Stimulated activated CD4-positive, alpha-beta T cell treated with anti-CD3 and anti-CD28 coated beads, Interleukin-4, amount 100 ng/mL, for 1 hour (primary cell): ENCODE measurements at regions not wholly inside any gene's neighbourhood (a gene's known extent, or its start where the extent isn't known, plus 50 kb on each side); places are given as distances from the start of the nearest gene placed in this dataset.
A peak's percentile ranks its signal among the peaks of the same experiment; 100 is the strongest.

ENCODE experiments used
- DNase-seq: peaks from one replicate; pipeline ENCODE4 v3.0.0-alpha.2; 2020

DNA sequence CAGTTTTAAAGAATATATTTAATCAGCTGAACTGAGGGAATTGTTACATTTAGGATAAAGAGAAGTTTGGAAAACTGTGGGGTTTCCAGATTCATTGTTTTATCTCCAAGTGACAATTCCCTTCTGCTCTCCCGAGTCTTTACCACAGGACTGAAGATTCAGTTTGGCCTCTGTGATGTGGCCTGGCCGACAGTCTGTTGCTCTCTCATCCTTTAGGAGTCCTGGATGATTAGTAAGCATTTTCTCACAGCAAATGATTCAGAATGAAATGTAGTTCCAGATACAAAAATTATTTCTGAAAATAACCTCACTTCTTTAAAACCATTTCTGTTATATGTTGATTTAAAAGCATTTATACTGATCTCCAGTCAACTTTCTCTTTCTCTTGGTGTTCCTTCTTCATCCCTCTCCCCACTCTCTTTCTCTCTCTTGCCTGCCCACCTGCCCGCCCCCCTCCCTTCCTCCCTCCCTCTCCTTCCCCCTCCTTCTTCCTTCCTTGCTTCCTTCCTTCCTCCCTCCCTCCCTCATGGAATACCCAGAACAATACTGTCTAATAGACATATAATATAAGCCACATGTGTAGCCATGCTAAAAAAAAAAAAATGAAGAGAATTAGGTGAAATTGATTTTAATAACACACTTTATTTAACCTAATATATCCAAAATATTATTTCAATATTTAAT lies 254.9 kb downstream of the PRL start:
- DNase-seq = no peak

DNA sequence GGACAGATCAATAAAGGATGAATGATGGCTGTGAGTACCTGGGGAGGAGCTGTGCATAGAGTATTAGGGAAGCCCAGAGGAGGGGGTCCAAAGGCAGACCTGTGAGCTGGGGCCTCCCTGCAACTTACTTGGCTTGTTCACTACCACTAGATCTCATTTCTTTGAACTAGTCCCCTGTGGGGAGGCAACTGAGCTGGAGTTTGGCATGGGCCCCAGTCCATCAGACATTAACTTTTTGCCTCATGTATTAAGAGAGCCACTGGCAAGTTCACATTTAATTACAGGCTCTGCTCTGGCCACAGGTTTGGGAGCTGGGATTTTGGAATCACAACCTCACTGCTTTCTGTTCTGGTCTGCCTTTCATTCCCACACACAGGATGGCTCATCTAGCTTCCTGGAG lies 254.1 kb downstream of the PRL start:
- DNase-seq = no peak

DNA sequence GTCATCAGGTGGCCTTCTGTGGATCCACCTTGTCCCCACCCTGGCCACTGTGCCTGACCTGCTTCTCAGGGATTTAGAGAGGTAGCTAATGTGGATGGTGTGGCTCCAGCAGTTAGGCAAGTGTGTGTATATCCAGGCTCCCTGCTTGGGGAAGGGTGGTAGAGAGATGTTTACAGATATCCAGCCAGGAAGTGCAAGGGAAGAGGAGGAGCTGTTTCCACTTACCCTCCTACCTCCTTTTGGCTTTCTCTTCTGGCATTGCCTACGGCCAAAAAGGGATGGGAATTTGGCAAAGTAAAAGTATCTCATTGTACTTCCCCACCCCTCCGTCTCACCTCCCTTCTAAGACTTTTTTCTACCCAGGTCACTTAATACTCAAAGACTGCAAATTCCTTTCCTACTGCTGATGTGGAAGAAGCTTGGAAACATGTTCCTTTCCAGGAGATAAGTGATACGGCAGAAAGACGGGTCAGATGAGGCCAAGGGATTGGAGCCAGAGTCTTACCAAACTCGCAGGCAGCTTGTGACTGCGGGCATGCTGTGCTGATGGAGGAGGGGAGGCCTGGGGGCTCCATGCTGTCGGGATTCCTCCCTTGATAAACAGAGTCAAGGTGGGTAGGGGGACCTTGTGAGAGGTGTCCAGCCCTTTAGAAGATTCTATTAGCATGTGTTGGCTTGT lies 253.4 kb downstream of the PRL start:
- DNase-seq = no peak

DNA sequence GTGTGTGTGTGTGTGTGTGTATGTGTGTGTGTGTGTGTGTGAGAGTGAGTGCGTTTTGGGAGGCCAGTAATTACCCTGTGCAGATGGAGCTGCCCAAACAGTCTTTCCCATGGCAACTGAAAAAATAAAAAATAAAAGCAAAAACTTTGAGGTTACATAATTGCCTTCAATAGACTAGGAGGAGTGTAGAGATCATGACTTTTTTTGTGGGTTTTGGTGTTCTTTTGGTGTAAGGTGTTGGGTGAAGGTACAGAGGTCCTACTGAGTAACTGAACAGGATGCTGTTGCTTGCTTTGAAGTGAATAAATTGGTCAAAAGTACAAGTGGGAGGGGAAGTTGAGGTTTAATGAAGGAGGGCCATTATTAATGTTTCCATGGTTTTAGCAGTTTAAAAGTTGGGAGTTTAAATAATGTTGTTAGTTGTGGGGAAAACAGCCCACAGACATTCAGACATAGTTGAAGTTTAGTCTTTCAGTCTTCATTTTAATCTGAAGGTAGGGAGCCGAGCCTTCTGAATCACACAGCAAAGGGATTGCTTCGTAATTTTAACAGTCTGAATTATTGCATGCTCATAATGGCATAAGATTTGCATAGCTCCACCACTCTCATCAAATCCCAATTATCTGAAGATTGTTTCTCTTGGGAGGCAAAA lies 251.4 kb downstream of the PRL start:
- no peak for DNase-seq

DNA sequence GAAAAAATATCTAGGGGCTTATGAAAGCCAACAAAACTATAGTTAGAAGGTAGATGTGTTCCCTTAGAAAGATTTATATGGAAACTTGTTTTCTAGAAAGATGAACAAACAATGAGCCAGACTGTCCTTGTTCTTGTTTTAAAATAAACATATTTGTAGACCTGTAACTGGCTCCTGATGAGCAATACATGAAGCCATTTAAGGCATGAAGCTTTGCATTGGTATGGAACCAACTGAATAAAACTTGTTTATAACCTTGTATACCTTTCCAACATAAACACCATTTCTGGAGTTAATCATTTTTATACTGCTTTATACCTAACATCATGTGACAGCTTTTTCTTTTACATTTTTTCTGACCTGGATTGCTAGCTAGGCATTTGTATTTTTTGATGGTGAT lies 247.8 kb downstream of the PRL start:
- no peak for DNase-seq

DNA sequence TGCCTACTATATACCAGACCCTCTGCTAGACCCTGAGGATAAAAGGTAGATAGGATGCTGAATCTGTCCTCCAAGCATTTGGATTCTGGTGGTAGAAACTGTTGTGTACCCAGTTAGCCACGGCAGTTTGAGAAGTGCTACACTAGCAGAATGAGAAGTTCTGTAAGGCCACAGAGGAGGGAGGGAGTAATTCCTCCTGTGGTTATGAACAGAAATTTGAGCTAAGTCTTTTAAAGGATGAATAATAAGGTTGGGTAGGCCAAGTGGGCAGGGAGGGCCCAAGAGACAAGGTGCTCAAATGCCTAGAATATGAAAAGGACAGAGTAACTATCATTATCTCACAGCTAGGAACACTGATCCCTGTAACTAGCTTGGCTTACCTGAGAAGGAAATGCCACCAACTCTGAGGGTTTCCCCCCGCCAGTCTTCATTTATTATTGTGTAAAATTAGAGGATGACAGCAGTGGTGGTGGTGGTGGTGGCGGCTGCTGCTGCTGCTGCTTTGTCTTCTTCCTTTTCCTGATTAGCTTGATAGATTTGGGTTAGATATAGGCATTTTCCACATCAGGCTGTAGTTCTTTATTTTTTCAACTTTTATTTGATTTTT lies 243.3 kb downstream of the PRL start:
- no peak for DNase-seq

DNA sequence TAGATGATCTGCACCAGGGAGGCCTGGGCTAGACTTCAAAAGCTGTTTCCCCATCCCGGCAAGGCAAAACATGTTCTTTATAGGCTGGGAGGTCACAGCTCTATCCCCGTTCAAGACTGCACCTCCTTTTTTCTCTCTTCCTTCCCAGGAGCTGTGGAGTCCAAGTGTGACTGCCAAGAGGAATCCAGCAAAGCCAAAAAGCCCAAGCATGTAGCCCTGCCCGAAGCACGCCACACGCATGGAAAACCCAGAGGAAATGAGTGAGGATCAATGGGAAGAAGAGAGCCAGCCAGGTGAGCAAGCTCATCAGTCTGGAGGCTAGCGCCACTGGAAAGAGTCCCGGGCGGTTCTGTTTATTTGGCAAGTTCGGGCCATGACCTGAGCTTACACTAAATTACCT lies 240.4 kb downstream of the PRL start:
- DNase-seq = no peak

DNA sequence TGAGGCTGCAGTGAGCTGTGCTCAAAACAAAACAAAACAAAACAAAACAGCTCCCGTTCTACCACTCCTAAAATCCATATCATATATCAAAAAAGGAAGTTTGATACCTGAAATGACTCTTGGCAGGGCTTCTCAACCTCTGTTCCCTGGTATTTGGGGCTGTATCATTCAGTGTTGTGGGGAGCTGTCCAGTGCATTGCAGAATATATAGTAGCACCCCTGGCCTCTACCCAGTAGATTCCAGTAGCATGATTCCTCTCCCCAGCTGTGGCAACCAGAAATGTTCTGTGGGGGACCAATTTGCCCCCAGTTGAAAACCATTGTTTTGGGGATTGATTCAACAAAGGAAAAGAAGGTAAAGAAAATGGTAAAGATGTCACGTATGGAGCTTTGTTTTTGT lies 238.9 kb downstream of the PRL start:
- no peak for DNase-seq

DNA sequence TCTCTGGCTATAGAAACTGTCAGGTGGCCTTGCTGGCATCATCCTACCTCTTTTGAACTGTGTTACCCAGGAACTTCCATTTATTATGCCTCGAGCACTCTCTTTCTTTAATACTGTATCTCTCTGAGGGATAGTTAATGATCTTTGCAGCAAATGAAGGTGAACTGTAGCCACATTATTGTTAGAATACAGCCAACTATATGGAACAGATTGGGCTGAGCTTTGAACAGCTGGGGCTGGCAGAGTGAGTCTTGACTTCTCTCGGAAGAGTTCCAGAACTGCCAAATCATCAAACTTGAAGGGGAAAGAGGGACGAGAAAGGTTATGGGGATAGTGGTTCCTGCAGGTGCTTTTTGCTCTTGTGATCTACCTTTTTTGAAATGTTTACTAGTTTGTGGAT lies 237.7 kb downstream of the PRL start:
- no peak for DNase-seq

DNA sequence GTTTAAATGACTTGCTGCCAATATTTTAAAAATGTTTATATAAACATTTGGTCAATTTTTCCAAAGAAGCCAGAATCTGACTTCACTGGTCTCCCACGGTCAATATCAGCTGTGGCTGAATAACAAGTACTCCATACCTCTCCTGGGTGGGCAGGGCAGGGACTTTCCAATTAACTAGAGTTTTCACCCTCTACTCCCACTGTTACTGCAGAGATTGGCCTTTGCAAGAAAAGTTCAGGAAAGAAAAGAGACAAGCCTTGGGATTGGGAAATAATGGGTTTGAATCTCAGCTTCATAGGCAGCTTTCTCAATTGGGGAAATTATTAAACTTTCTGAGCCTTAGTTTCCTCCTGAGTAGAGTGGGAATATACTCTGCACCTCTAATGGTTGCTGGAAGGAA lies 236.9 kb downstream of the PRL start:
- no peak for DNase-seq

DNA sequence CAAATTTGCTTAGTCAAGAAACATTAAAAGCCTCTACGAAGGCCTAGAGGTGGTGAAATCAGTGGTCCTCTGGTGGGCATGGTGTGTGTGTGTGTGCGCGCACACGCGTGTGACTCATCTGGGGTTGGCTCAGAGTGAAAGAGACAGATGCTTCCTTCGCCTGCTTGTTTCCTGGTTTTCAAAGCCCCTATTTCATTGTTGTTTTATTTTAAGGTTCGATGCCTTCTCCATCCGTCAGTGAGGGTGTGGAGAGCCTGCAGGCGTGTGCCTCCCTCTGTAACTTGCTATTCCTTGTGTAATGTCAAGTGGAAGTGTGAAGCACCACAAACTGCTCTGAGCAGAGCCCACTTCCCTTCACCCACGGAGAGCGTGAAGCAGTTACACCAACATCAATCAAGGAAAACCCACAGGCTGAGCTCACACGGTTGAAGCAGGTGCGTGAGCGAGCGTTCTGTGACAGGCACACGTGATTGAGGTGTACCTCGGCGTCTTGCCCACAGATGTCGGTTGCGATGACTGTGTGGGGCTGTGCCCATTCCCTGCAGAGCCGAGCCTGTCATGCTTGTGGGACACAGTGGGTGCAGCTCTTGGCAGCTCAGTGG lies 233.9 kb downstream of the PRL start:
- DNase-seq = peak; percentile 25

DNA sequence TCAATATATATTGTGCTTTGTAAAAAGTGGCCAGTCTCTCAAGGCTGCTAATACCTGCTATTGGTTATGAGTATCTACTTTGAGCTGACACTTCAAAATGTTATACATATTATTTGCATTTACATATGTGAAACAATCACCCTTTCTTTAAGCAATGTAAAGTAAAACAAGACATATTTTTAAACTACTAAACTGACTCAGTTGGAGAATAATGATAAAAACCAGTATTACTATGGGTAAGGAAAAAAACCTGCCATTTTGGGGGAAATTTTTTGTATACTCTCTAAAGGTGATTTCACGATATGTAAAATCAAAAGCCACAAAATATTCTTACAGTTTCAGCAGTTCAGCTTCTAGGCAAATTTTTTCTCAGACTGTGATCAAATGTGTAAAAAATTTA lies 232.3 kb downstream of the PRL start:
- DNase-seq = no peak

DNA sequence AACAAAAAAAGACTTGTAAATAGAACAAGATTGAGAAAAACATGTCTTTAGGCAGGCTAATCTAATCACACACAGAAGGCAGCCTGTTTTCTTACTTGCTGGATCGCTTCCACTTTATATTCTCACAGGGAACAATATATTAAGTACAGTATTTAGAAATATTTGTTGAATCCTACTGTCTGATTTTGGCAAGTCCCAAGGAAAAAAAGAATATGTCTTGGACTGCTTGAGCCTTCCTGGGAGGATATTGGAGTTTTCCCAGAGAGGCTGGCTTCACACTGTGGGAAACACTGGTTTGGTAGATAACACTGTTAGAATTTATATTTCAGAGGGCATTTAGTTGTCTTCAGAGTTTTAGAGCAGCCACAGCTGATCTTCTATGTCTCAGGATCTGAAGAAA lies 229.7 kb downstream of the PRL start:
- DNase-seq = no peak

DNA sequence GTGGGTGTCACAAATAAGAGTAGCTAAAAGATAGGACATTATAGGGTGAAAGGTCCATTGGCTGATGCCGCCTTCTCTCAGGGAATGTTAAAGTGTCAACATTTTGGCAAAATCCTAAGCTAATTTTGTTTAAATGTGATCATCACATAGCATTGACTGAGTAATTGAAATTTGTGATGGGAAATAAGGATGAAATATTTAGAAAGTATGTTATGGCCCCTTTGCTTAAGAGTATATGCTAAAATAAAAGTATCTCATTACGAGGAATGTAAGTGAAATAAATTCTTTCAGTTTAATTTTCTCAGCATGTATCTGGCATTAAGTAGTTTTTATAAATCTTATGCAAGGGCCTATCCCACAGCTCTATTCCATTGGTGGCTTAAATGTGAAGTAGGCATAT lies 229.2 kb downstream of the PRL start:
- no peak for DNase-seq

DNA sequence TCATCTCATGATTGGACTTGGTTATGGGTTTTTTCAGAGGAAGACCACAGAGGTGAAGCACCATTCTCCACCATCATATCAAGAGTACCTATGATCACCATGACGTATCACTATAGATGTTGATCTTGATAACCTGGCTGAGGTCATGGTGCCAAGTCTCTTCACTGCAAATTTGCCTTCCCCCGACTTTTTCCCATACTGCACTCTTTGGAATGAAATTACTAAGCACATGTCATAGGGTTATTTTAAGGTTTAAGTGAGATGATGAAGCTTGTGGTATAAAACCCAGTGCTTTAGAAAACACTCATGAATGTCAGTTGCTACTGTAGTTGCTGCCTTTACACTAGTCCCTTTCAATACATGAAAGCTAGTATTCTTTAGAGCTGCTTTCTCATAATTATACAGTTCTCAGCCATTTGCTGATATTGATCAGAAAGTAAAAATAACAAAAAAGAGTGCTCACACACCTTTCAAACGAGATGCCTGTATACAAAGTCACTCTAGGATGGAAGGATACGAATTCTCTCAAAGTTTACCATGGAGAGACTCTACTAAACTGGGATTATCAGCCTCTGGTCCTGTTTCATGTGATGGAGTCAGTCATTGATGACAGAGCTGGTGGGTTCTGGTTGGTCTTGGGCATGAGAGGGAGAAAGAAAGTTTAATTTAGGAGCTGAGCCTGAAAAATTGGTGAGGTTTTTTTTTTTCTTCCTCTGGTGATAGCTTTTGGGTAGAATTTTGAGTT lies 228.1 kb downstream of the PRL start:
- DNase-seq = no peak

DNA sequence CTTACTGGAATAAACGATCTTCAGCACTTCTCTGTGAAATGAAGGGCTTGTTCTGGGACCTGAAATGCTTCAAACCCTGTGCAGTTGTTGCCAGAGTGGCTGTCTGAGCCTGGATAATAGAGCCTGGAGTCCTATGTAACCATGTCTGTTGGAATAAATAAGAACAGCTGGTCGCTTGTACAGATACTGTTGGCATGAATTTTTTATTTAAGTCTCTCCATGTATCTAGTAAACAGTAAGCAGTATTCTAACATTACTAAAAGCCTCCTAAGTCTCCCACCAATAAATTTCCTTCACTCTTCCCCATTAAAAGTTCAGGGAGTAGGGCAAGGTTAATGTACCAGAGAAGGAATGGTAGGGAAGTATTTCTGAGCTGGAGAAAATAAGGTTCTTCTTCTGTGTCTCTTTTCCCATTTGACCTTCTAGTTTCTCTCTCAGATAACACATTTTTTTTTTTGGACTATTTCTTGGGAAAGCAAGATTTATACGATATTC lies 227.5 kb downstream of the PRL start:
- DNase-seq = no peak

DNA sequence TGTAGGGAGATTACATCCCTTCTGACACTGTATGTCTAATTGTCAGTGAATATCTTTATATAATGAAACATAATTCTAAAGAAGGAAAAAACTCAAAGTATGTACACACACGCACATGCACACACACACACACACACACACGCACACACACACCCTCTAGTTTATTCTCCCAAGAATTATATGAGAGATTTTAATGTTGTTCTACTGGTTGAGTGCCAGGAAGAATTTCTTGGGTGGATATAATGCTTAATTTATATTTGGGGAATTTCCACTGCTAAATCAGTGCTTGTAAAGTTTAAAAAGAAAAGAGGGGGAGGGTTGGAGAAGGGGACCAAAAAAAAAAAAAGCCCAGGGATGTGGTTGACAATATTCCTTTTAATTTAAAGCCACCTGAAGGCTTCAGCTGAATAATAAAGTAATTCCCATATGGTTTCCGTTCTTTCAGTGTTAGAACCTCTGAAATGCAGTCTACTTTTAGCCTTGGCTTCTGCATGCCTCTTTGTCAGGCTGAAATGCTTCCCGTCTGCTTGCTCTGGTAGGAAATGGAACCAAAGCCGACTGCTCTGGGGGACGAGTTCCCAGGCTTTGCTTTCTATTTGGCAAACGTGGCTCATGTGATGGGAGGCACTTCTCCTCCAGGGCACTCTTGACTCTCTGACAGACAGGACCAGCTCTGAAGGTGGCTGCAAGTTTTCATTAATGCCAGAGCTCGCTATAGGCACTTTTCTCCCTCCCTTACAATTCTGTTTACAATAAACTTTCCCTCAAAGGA lies 225.4 kb downstream of the PRL start:
- DNase-seq = no peak

DNA sequence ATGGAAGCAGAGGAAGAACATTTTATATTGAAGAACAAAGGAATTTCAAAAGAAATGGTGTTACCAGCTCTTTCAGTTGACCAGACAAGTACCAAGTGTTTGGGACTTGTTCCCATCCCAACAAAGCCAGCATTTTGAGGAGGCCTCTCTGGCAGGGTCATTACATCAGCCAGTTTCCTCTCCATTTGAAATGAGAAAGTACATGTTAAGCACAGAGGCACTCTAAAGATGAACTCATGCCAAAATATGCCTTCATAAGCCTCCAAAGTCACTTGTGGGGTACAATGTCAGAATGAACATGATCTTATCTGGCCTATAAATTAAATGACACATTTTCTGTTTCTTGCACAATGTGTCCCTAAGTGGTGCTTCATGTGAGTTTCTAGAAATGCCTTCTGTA lies 223.9 kb downstream of the PRL start:
- no peak for DNase-seq

DNA sequence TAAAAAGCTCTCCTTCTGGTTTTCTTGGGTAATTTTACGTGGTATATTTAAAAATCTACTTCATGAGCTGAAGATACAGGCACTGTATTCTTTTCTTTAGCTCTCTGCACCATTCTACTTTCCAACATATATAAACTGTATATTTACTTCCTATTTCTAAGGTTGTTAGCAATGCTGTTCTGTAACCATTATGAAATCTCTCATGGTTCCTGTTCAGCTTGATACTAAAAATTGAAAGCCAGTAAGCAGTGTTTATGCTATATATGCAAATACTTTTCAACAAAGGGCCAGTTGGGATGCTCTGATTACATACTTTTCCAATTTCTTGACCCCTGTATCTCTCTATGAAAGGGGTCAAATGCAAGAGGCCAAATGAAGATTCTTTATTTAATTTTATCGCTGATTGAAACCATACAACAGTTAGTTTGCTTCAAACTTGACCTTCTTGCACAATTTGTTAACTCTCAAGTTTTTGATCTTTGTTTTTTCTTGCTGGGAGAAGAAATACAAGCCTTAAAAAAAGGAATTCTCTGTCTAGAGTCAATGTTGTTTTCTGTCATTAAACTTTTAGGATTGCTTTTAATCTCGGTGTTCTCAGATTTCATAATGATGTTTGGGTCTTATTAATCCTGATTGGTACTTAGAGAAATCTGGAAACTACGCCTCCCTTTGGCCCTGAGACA lies 223.2 kb downstream of the PRL start:
- no peak for DNase-seq

DNA sequence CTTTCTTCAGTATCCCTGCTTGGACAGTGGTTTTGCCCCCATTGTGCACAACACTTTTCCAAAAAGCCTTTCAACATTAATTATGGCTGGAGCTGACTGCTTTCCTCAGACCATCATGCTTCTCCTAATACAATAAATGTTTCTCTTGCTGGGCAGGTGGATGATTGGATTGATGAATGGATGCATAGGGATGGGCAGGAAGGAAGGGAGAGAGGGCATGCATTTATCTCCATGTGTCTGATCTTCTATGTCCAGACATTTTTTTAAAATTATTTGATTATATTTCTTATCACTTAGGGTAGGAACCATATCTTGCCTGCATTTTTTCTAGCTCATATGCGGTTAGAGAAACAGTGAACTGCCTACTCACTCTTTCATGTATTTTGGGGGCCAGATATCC lies 218.5 kb downstream of the PRL start:
- no peak for DNase-seq

DNA sequence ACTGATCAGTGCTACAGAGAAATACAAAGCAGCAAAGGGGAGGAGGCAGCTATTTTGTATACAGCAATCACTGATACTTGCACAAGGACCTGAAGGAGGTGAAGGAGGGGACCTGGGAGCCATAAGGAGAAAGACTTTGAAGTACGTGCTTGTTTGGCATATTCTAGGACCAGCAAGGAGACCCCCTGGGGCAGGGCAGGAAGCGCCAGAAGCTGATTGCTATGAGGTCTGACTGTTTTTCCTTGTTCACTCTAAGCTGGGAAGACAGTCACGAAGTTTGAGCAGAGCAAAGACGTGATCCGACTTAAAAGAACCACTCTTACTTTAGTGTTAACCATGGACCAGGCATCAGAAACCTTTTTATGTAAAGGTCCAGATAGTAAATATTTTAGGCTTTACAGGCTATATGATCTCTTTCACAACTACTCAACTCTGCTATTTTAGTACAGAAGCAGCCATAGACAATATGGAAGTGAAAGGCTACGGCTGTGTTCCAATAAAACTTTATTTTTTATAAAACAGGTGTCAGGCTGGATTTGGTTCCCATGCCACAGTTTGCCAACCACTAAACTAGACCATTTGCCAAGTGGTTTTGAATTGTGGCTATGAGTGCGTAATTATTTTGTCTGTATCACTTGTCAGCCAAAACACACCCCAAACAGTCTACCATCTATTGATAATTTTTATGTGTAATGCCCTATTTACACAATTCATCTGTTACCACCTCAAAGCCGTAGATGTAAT lies 217.9 kb downstream of the PRL start:
- DNase-seq = no peak
